HEK293 (cell line): ENCODE measurements at regions not wholly inside any gene's neighbourhood (a gene's known extent, or its start where the extent isn't known, plus 50 kb on each side); places are given as distances from the start of the nearest gene placed in this dataset.

Experiments
- CTCF ChIA-PET: fragments of 350-600 bp; formaldehyde crosslinking; extraction: SDS; loops from one replicate; lab custom pipeline; 2021; ENCODE audit warnings: antibody characterized with exemption; lab: Yijun Ruan, JAX
- POLR2A ChIA-PET: fragments of 300-600 bp; formaldehyde crosslinking; extraction: SDS; loops from one replicate; lab custom pipeline; 2020; ENCODE audit warnings: antibody characterized with exemption, inconsistent platforms; lab: Yijun Ruan, JAX
- H3K27ac ChIP-seq: fragments of 200-500 bp; sonication (Bioruptor generic); 2 replicates; pipeline ENCODE4 v1.5.1; 2014; ENCODE audit warnings: low read depth, low read length, control low read depth, inconsistent platforms; ENCODE audit errors: extremely low read depth
- H3K36me3 ChIP-seq, 2 experiments: fragments of 200-500 bp in 1 of 2; sonication (Bioruptor generic) in 1 of 2; 1 replicate in 1 of 2; 2 replicates in 1 of 2; pipeline ENCODE4 v1.5.1; 2014 to 2017; ENCODE audit warnings: inconsistent platforms in 2 of 2, low read length in 2 of 2; ENCODE audit not compliant: control insufficient read depth in 2 of 2, insufficient read depth in 1 of 2
- H3K4me1 ChIP-seq: fragments of 200-500 bp; sonication (Bioruptor generic); 2 replicates; pipeline ENCODE4 v1.5.1; 2014; ENCODE audit warnings: mild to moderate bottlenecking, low read length, inconsistent platforms; ENCODE audit not compliant: control insufficient read depth, insufficient read depth
- H3K4me3 ChIP-seq: 2 replicates; pipeline ENCODE4 v1.5.1; 2011; ENCODE audit warnings: low read depth, mild to moderate bottlenecking, control low read depth, low read length, moderate library complexity
- H3K9me3 ChIP-seq: fragments of 200-500 bp; sonication (Bioruptor generic); 2 replicates; pipeline ENCODE4 v1.5.1; 2014; ENCODE audit warnings: low read depth, low read length, inconsistent platforms; ENCODE audit not compliant: control insufficient read depth, insufficient read depth
- BCL6B ChIP-seq: fragments of 450-650 bp; formaldehyde crosslinking; IDR thresholded peaks from 2 replicates; pipeline ENCODE4 v1.5.1; 2017; ENCODE audit warnings: missing biosample characterization, missing genetic modification characterization
- KLF10 ChIP-seq: fragments of 450-650 bp; IDR thresholded peaks from 2 replicates; pipeline ENCODE4 v1.5.1; 2018; ENCODE audit warnings: missing biosample characterization, mild to moderate bottlenecking, missing genetic modification characterization
- KLF16 ChIP-seq: fragments of 450-650 bp; formaldehyde crosslinking; IDR thresholded peaks from 2 replicates; pipeline ENCODE4 v1.5.1; 2017; ENCODE audit warnings: missing biosample characterization, missing genetic modification characterization
- SALL2 ChIP-seq: fragments of 450-650 bp; formaldehyde crosslinking; IDR thresholded peaks from 2 replicates; pipeline ENCODE4 v1.5.0; 2017; ENCODE audit warnings: missing biosample characterization, mild to moderate bottlenecking, missing genetic modification characterization, borderline replicate concordance
- YY1 ChIP-seq: fragments of 450-650 bp; formaldehyde crosslinking; IDR thresholded peaks from 2 replicates; pipeline ENCODE4 v1.5.1; 2018; ENCODE audit warnings: missing biosample characterization, missing genetic modification characterization
- ZBTB49 ChIP-seq: fragments of 450-650 bp; formaldehyde crosslinking; IDR thresholded peaks from 2 replicates; pipeline ENCODE4 v1.5.1; 2016; ENCODE audit warnings: missing biosample characterization, missing genetic modification characterization, low read depth
- ZNF114 ChIP-seq: fragments of 450-650 bp; formaldehyde crosslinking; IDR thresholded peaks from 2 replicates; pipeline ENCODE4 v1.5.0; 2017; ENCODE audit warnings: missing biosample characterization, missing genetic modification characterization
- ZNF155 ChIP-seq: fragments of 450-650 bp; formaldehyde crosslinking; IDR thresholded peaks from 2 replicates; pipeline ENCODE4 v1.5.1; 2016; ENCODE audit warnings: missing biosample characterization, missing genetic modification characterization
- ZNF292 ChIP-seq: fragments of 450-650 bp; formaldehyde crosslinking; IDR thresholded peaks from 2 replicates; pipeline ENCODE4 v1.5.1; 2016; ENCODE audit warnings: low read depth, missing biosample characterization, missing genetic modification characterization, borderline replicate concordance
- ZNF416 ChIP-seq: fragments of 450-650 bp; formaldehyde crosslinking; IDR thresholded peaks from 2 replicates; pipeline ENCODE4 v1.5.1; 2016; ENCODE audit warnings: missing biosample characterization, missing genetic modification characterization
- ZNF449 ChIP-seq: fragments of 450-650 bp; formaldehyde crosslinking; IDR thresholded peaks from 2 replicates; pipeline ENCODE4 v1.5.1; 2017; ENCODE audit warnings: missing biosample characterization, mild to moderate bottlenecking, missing genetic modification characterization, moderate library complexity
- ZNF518A ChIP-seq: fragments of 450-650 bp; formaldehyde crosslinking; conservative IDR thresholded peaks from 2 replicates; pipeline ENCODE4 v1.5.1; 2016; ENCODE audit warnings: low read depth, missing biosample characterization, missing genetic modification characterization
- ZNF529 ChIP-seq: fragments of 450-650 bp; formaldehyde crosslinking; IDR thresholded peaks from 2 replicates; pipeline ENCODE4 v1.5.1; 2017; ENCODE audit warnings: missing genetic modification characterization, missing biosample characterization; ENCODE audit not compliant: insufficient replicate concordance
- ZNF571 ChIP-seq: fragments of 450-650 bp; formaldehyde crosslinking; IDR thresholded peaks from 2 replicates; pipeline ENCODE4 v1.5.0; 2017; ENCODE audit warnings: missing biosample characterization, missing genetic modification characterization
- ZNF658 ChIP-seq: fragments of 450-650 bp; formaldehyde crosslinking; IDR thresholded peaks from 2 replicates; pipeline ENCODE4; 2016; ENCODE audit warnings: missing biosample characterization, missing genetic modification characterization
- ZNF701 ChIP-seq: fragments of 450-650 bp; formaldehyde crosslinking; IDR thresholded peaks from 2 replicates; pipeline ENCODE4 v1.5.1; 2016; ENCODE audit warnings: missing biosample characterization, missing genetic modification characterization
- ZNF747 ChIP-seq: fragments of 450-650 bp; formaldehyde crosslinking; IDR thresholded peaks from 2 replicates; pipeline ENCODE4 v1.5.1; 2016; ENCODE audit warnings: missing biosample characterization, missing genetic modification characterization
- ZSCAN23 ChIP-seq: fragments of 450-650 bp; formaldehyde crosslinking; IDR thresholded peaks from 2 replicates; pipeline ENCODE4 v1.5.1; 2016; ENCODE audit warnings: missing biosample characterization, missing genetic modification characterization
- ZXDB ChIP-seq: fragments of 450-650 bp; formaldehyde crosslinking; IDR thresholded peaks from 2 replicates; pipeline ENCODE4 v1.5.1; 2016; ENCODE audit warnings: missing biosample characterization, missing genetic modification characterization

- H3K9me3 ChIP-seq: no peaks in the 10 kb centered on the region
- ChIA-PET POLR2A (no interaction called here), CTCF (no interaction called here)
- no peak overlapping the region for H3K4me3 ChIP-seq
- H3K4me1 ChIP-seq: no peaks in the 10 kb centered on the region
- no peak overlapping the region for H3K27ac ChIP-seq
- no peak for TF ChIP-seq ZNF747 (tag by site-specific recombination)
- no peak for TF ChIP-seq ZBTB49 (tag by site-specific recombination)
- no peak for TF ChIP-seq ZNF658 (tag by site-specific recombination)
- TF ChIP-seq ZXDB: no peak
- TF ChIP-seq SALL2 (tag by site-specific recombination): no peak
- TF ChIP-seq ZNF155 (tag by site-specific recombination): no peak
- no peak for TF ChIP-seq ZNF449 (tag by site-specific recombination)
- no peak for TF ChIP-seq YY1
- no peak for TF ChIP-seq ZSCAN23 (tag by site-specific recombination)
- TF ChIP-seq ZNF114 (tag by site-specific recombination): no peak
- no peak for TF ChIP-seq ZNF518A (tag by site-specific recombination)
- no peak for TF ChIP-seq KLF10
- TF ChIP-seq ZNF529 (tag by site-specific recombination): no peak
- no peak for TF ChIP-seq KLF16 (tag by site-specific recombination)
- TF ChIP-seq BCL6B: no peak
- TF ChIP-seq ZNF701: no peak
- no peak for TF ChIP-seq ZNF292 (tag by site-specific recombination)
- no peak for TF ChIP-seq ZNF416
- TF ChIP-seq ZNF571 (tag by site-specific recombination): no peak
- no peaks in the 10 kb centered on the region for H3K36me3 ChIP-seq
Observed at GRCh38 chr3:117938974-117939373, 1095.7 kb downstream of the IGSF11 start.
